ENCODE measurements at regions not wholly inside any gene's neighbourhood (a gene's known extent, or its start where the extent isn't known, plus 50 kb on each side); places are given as distances from the start of the nearest gene placed in this dataset.

GRCh38 chr17:71634376-71634775, 486.4 kb upstream of the SOX9 start:
- TF ChIP-seq CTCF (IDR thresholded peaks at IDR 0.05; ENCODE audit: low read length) (no peak), EZH2 (IDR thresholded peaks at IDR 0.05; ENCODE audit: borderline replicate concordance, low read length) (no peak)

Data from OCI-LY1 (cell line).